Lower leg skin (tissue), 3 donors: ENCODE measurements at regions not wholly inside any gene's neighbourhood (a gene's known extent, or its start where the extent isn't known, plus 50 kb on each side); places are given as distances from the start of the nearest gene placed in this dataset.
"Not testable (repeated sequence)": the region's sequence is repeated elsewhere in the genome, so short reads cannot be mapped to it uniquely, and the experiment has no call there.

ENCODE experiments used
- CTCF ChIP-seq, 3 donors: fragments of 450-650 bp; IDR thresholded peaks; one replicate each; pipeline ENCODE4 v1.5.1; 2016; ENCODE audit warnings: antibody characterized with exemption in 3 of 3, mild to moderate bottlenecking in 3 of 3, moderate library complexity in 2 of 3
- POLR2A ChIP-seq, 2 donors: fragments of 450-650 bp; IDR thresholded peaks; one replicate each; pipeline ENCODE4 v1.6.1; 2016 to 2017; ENCODE audit warnings: antibody characterized with exemption in 2 of 2, mild to moderate bottlenecking in 1 of 2, moderate library complexity in 1 of 2

- not testable (repeated sequence) for TF ChIP-seq CTCF, POLR2A (IDR thresholded peaks at IDR 0.05)
Measured at GRCh38 chr2:131607056-131607455, 79.4 kb downstream of the CCDC74A start.
